ENCODE measurements at regions not wholly inside any gene's neighbourhood (a gene's known extent, or its start where the extent isn't known, plus 50 kb on each side); places are given as distances from the start of the nearest gene placed in this dataset.
A peak's percentile ranks its signal among the peaks of the same experiment; 100 is the strongest.

- Histone ChIP-seq H3K18ac (ENCODE audit: insufficient read length, low read depth, low read length) (no peak overlapping the region), H2BK5ac (ENCODE audit: insufficient read length, low read length) (no peak overlapping the region), H2BK12ac (ENCODE audit: insufficient read length, low read depth, low read length) (no peak overlapping the region), H2AFZ (ENCODE audit: low read length) (no peak overlapping the region), H4K91ac (ENCODE audit: insufficient read length, low read depth, low read length) (no peak overlapping the region), H2BK120ac (ENCODE audit: low read depth, low read length, poor library complexity, severe bottlenecking) (no peak overlapping the region), H3K4me1 (ENCODE audit: insufficient read depth, low read length) (no peaks in the 10 kb centered on the region), H3T11ph (ENCODE audit: low read length) (no peak overlapping the region), H2AK5ac (ENCODE audit: insufficient read length, low read length) (no peak overlapping the region), H3K23me2 (ENCODE audit: insufficient read length, low read depth, low read length, poor library complexity, severe bottlenecking) (no peaks in the 10 kb centered on the region), H3K27me3 (ENCODE audit: insufficient read depth, low read length) (no peaks in the 10 kb centered on the region), H3K23ac (ENCODE audit: insufficient read length, low read depth, low read length) (no peak overlapping the region), H3K14ac (ENCODE audit: insufficient read depth, low read length) (no peak overlapping the region), H2BK15ac (ENCODE audit: low read depth, low read length) (no peak overlapping the region), H3K79me1 (ENCODE audit: insufficient read depth, low read depth, low read length, poor library complexity, severe bottlenecking) (no peaks in the 10 kb centered on the region), H3K4ac (ENCODE audit: low read depth, low read length) (no peak overlapping the region), H3K56ac (ENCODE audit: insufficient read length, low read depth, low read length) (no peak overlapping the region), H3K79me2 (ENCODE audit: insufficient read depth, low read length) (no peaks in the 10 kb centered on the region), H4K5ac (ENCODE audit: insufficient read length, low read depth, low read length) (no peak overlapping the region), H3K27ac (ENCODE audit: insufficient read length, low read depth, low read length) (no peak overlapping the region), H3K9ac (ENCODE audit: extremely low read depth, insufficient read length, low read length) (no peak overlapping the region), H3K4me2 (ENCODE audit: insufficient read depth, insufficient read length, low read length) (no peak overlapping the region), H3K9me3 (ENCODE audit: control insufficient read depth, low read depth, low read length) (no peaks in the 10 kb centered on the region), H4K8ac (replicated peaks; ENCODE audit: insufficient read length, low read depth, low read length) (peak overlapping the region; percentile 46), H4K20me1 (ENCODE audit: control insufficient read depth, insufficient read depth, insufficient read length) (no peaks in the 10 kb centered on the region), H2BK20ac (ENCODE audit: low read depth, low read length, poor library complexity, severe bottlenecking) (no peak overlapping the region)
- Mint-ChIP-seq H3K27ac (no peak overlapping the region), H3K4me1 (no peaks in the 10 kb centered on the region), H3K4me3 (no peak overlapping the region), H3K27me3 (ENCODE audit: low read depth) (no peaks in the 10 kb centered on the region), H3K36me3 (ENCODE audit: insufficient read depth in 1 of 3, low read depth in 3 of 3) (no peaks in the 10 kb centered on the region), H3K9me3 (no peaks in the 10 kb centered on the region)
- TF ChIP-seq CTCF (conservative IDR thresholded peaks at IDR 0.05) = no peak
- no peak for DNase-seq
- no CpG with 5 or more reads among the region's 23 CpGs for WGBS (ENCODE audit: extremely low coverage, insufficient read length, low lambda C conversion rate)
These were observed 67.9 kb upstream of the CFAP46 start for GRCh38 chr10:133010095-133010842.

All from H9 (cell line).